OCI-LY3 (cell line): ENCODE measurements at regions not wholly inside any gene's neighbourhood (a gene's known extent, or its start where the extent isn't known, plus 50 kb on each side); places are given as distances from the start of the nearest gene placed in this dataset.
A peak's percentile ranks its signal among the peaks of the same experiment; 100 is the strongest.

Experiments
- H2AFZ ChIP-seq: fragments of 200-600, 300-600 bp; shearing (Covaris generic); 2 replicates; pipeline ENCODE4 v1.6.0; 2014; ENCODE audit warnings: antibody characterized with exemption, low read depth, low read length
- H3K27ac ChIP-seq: fragments of 200-600, 300-600 bp; sonication (generic); 2 replicates; pipeline ENCODE4 v1.5.1; 2014; ENCODE audit warnings: mild to moderate bottlenecking, low read length, moderate library complexity, mixed read lengths
- H3K27me3 ChIP-seq: fragments of 200-600, 300-600 bp; sonication (generic); 2 replicates; pipeline ENCODE4 v1.6.1; 2014; ENCODE audit warnings: low read depth, low read length, mixed read lengths
- H3K36me3 ChIP-seq: fragments of 200-600, 300-600 bp; sonication (generic); replicated peaks from 2 replicates; pipeline ENCODE3; 2014; ENCODE audit warnings: low read depth, low read length, mixed read lengths
- H3K4me1 ChIP-seq: fragments of 300-600, 200-600 bp; sonication (generic); 2 replicates; pipeline ENCODE4 v1.6.1; 2014; ENCODE audit warnings: low read length, mixed read lengths
- H3K4me2 ChIP-seq: fragments of 200-600, 300-600 bp; sonication (generic); 2 replicates; pipeline ENCODE4 v1.6.1; 2014; ENCODE audit warnings: low read length, mixed read lengths
- H3K4me3 ChIP-seq: fragments of 300-600, 200-600 bp; sonication (generic); 2 replicates; pipeline ENCODE4 v1.5.1; 2014; ENCODE audit warnings: antibody characterized with exemption, mild to moderate bottlenecking, low read length, moderate library complexity
- H3K79me2 ChIP-seq: fragments of 300-600, 200-600 bp; shearing (Covaris generic); 2 replicates; pipeline ENCODE4 v1.6.1; 2014; ENCODE audit warnings: mild to moderate bottlenecking, low read length, mixed read lengths
- H3K9ac ChIP-seq: fragments of 300-600, 200-600 bp; shearing (Covaris generic); 2 replicates; pipeline ENCODE4 v1.6.0; 2014; ENCODE audit warnings: mild to moderate bottlenecking, low read length, moderate library complexity
- H3K9me3 ChIP-seq: fragments of 200-600, 300-600 bp; shearing (Covaris generic); 2 replicates; pipeline ENCODE4 v1.6.1; 2014; ENCODE audit warnings: low read length, mixed read lengths; ENCODE audit not compliant: insufficient read depth
- H4K20me1 ChIP-seq: fragments of 200-600, 300-600 bp; sonication (generic); 2 replicates; pipeline ENCODE4 v1.6.1; 2016; ENCODE audit warnings: low read length, mixed read lengths; ENCODE audit not compliant: insufficient read depth
- EZH2phosphoT487 ChIP-seq: fragments of 200-600 bp; shearing (Covaris generic); IDR thresholded peaks from 2 replicates; pipeline ENCODE4 v1.6.1; 2018; ENCODE audit warnings: antibody characterized with exemption, mixed run types, low read depth
- TF ChIP-seq, protein P1 (sequence below): fragments of 200-600, 300-600 bp; sonication (generic); IDR thresholded peaks from 2 replicates; pipeline ENCODE4 v1.5.1; 2014; ENCODE audit warnings: antibody characterized with exemption, low read length, low read depth

DNA sequence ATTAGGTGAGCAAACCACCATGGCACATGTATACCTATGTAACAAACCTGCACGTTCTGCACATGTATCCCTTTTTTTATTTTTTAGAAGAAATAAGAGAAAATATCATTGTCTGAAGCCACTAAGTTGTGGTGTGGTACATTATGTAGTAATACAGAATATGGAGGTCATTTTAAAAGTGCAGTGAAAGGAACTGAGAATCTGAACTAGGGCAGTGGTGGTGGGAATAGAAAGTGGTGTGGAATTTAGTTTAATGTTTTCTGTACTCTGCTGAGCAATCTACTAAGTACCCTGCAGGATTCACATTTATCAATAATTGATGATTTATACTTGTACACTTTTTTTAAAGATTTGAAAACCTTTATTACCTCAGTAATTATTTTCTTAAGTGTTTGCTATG is 283.5 kb downstream of the CHL1 start:
- Histone ChIP-seq H3K4me1 (peaks cover 21% of the 10 kb centered on the region), H3K27ac (no peak overlapping the region), H4K20me1 (no peaks in the 10 kb centered on the region), H3K4me2 (peak overlapping the region; percentile 17), H3K36me3 (no peaks in the 10 kb centered on the region), H2AFZ (no peak overlapping the region), H3K4me3 (no peak overlapping the region), H3K9me3 (no peaks in the 10 kb centered on the region), H3K79me2 (no peaks in the 10 kb centered on the region), H3K9ac (no peak overlapping the region), H3K27me3 (no peaks in the 10 kb centered on the region)
- TF ChIP-seq, protein P1, sequence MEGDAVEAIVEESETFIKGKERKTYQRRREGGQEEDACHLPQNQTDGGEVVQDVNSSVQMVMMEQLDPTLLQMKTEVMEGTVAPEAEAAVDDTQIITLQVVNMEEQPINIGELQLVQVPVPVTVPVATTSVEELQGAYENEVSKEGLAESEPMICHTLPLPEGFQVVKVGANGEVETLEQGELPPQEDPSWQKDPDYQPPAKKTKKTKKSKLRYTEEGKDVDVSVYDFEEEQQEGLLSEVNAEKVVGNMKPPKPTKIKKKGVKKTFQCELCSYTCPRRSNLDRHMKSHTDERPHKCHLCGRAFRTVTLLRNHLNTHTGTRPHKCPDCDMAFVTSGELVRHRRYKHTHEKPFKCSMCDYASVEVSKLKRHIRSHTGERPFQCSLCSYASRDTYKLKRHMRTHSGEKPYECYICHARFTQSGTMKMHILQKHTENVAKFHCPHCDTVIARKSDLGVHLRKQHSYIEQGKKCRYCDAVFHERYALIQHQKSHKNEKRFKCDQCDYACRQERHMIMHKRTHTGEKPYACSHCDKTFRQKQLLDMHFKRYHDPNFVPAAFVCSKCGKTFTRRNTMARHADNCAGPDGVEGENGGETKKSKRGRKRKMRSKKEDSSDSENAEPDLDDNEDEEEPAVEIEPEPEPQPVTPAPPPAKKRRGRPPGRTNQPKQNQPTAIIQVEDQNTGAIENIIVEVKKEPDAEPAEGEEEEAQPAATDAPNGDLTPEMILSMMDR = no peak
- TF ChIP-seq EZH2phosphoT487 = no peak

- Histone ChIP-seq H3K4me2 (peak overlapping the region; percentile 33), H3K9ac (peak overlapping the region; percentile 18), H3K4me3 (no peak overlapping the region), H3K36me3 (no peaks in the 10 kb centered on the region), H2AFZ (peak overlapping the region; percentile 37; the same call in 1 of the 2 replicates), H4K20me1 (no peaks in the 10 kb centered on the region), H3K27me3 (no peaks in the 10 kb centered on the region), H3K9me3 (no peaks in the 10 kb centered on the region), H3K79me2 (no peaks in the 10 kb centered on the region), H3K27ac (no peak overlapping the region), H3K4me1 (peaks cover 21% of the 10 kb centered on the region)
- TF ChIP-seq, protein P1 = no peak
Observed at GRCh38 chr3:481111-481510, 284.5 kb downstream of the CHL1 start.

DNA sequence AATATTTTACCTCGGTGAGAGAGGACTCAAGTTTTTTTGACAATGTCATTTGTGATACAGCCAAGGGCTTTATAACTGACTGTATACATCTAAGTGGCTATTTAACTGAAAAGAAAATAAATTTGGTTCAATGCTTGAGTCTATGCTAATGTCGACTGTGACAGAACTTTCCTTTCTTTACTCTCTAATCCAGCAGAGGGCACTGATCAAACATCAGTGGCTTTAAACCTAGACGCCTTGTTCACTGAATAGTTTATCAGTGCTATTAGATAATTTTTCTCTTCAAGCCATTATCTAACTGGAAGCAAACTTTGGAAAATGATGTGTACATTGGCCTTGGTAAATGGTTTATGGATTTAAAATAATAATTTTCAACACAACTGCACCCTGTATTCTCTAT is 285.1 kb downstream of the CHL1 start:
- no peaks in the 10 kb centered on the region for H3K79me2 ChIP-seq
- H3K27me3 ChIP-seq = no peaks in the 10 kb centered on the region
- H3K4me1 ChIP-seq = peaks cover 21% of the 10 kb centered on the region
- H4K20me1 ChIP-seq = no peaks in the 10 kb centered on the region
- TF ChIP-seq, protein P1 = peak; percentile 80
- no peak for TF ChIP-seq EZH2phosphoT487
- H3K4me2 ChIP-seq = peak overlapping the region; percentile 33
- H3K27ac ChIP-seq = no peak overlapping the region
- no peaks in the 10 kb centered on the region for H3K9me3 ChIP-seq
- no peak overlapping the region for H3K4me3 ChIP-seq
- peak overlapping the region; percentile 18 for H3K9ac ChIP-seq
- no peaks in the 10 kb centered on the region for H3K36me3 ChIP-seq
- H2AFZ ChIP-seq = peak overlapping the region; percentile 37

DNA sequence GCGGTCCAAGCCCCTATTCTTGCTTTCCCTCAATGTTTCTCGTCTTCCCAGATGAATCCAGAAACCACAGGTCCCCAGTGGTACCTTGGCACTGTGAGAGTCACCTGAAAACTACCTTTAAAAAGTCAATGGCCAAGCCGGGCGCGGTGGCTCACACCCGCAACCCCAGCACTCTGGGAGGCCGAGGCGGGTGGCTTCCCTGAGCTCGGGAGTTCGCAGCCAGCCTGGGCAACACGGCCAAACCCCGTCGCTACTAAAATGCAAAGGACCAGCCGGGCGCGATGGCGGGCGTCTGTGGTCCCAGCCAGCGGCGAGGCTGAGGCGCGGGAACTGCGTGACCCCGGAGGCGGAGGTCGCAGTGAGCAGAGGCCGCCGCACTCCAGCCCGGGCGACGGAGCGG is 285.9 kb downstream of the CHL1 start:
- Histone ChIP-seq H3K79me2 (no peaks in the 10 kb centered on the region), H3K36me3 (no peaks in the 10 kb centered on the region), H3K9me3 (no peaks in the 10 kb centered on the region), H3K4me1 (peaks cover 21% of the 10 kb centered on the region), H3K27ac (no peak overlapping the region), H3K4me3 (no peak overlapping the region), H3K9ac (no peak overlapping the region), H3K4me2 (no peak overlapping the region), H2AFZ (no peak overlapping the region), H3K27me3 (no peaks in the 10 kb centered on the region), H4K20me1 (no peaks in the 10 kb centered on the region)
- no peak for TF ChIP-seq EZH2phosphoT487

- H3K27me3 ChIP-seq = no peaks in the 10 kb centered on the region
- H3K36me3 ChIP-seq = no peaks in the 10 kb centered on the region
- TF ChIP-seq, protein P1 = no peak
- TF ChIP-seq EZH2phosphoT487 = no peak
- H3K4me3 ChIP-seq = no peak overlapping the region
- no peaks in the 10 kb centered on the region for H3K79me2 ChIP-seq
- no peaks in the 10 kb centered on the region for H3K9me3 ChIP-seq
- no peak overlapping the region for H3K27ac ChIP-seq
- no peak overlapping the region for H2AFZ ChIP-seq
- H3K4me2 ChIP-seq = no peak overlapping the region
- H4K20me1 ChIP-seq = no peaks in the 10 kb centered on the region
- peaks cover 27% of the 10 kb centered on the region for H3K4me1 ChIP-seq
- no peak overlapping the region for H3K9ac ChIP-seq
Observed at GRCh38 chr3:484341-484740, 287.8 kb downstream of the CHL1 start.
